ENCODE measurements at regions not wholly inside any gene's neighbourhood (a gene's known extent, or its start where the extent isn't known, plus 50 kb on each side); places are given as distances from the start of the nearest gene placed in this dataset.
"Not testable (repeated sequence)": the region's sequence is repeated elsewhere in the genome, so short reads cannot be mapped to it uniquely, and the experiment has no call there.

DNA sequence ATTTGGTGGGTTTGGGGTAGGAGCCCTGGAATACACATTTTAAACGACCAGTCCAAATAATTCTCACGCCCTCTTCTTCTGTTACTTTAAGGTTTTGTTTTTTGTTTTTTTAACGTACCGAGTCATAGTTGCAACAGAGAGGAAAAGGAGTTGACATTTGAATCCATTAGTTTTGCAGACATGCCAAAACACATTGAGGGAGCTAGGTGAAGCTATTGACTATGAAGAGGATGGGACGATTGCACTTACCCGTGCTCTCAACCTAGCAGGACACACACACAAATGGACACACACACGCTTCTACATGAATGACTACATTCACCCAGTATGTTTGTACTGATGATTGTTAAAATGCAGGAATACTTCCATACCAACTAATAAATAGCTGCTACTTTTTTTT is 54.3 kb upstream of the CIT start:
- ChIA-PET POLR2A (no interaction called here), CTCF (interaction anchor here (0.9 kb wide), 1 partner anchor 37 kb away, joined by 4 read pairs; no protein-coding TSS in a partner anchor)
- no peaks in the 10 kb centered on the region for H3K9me3 Mint-ChIP-seq
- intact Hi-C loops (cut with micrococcal nuclease), result no loop called here
- H3K36me3 Mint-ChIP-seq (ENCODE audit: low read depth), result no peaks in the 10 kb centered on the region
- H3K27me3 Mint-ChIP-seq, result no peaks in the 10 kb centered on the region
- no peak overlapping the region for H3K27ac Mint-ChIP-seq
- no peaks in the 10 kb centered on the region for H3K4me1 Mint-ChIP-seq (ENCODE audit: low read depth)
- DNase-seq (no peak), ATAC-seq (no peak)
- TF ChIP-seq, protein P1, sequence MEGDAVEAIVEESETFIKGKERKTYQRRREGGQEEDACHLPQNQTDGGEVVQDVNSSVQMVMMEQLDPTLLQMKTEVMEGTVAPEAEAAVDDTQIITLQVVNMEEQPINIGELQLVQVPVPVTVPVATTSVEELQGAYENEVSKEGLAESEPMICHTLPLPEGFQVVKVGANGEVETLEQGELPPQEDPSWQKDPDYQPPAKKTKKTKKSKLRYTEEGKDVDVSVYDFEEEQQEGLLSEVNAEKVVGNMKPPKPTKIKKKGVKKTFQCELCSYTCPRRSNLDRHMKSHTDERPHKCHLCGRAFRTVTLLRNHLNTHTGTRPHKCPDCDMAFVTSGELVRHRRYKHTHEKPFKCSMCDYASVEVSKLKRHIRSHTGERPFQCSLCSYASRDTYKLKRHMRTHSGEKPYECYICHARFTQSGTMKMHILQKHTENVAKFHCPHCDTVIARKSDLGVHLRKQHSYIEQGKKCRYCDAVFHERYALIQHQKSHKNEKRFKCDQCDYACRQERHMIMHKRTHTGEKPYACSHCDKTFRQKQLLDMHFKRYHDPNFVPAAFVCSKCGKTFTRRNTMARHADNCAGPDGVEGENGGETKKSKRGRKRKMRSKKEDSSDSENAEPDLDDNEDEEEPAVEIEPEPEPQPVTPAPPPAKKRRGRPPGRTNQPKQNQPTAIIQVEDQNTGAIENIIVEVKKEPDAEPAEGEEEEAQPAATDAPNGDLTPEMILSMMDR (IDR thresholded peaks at IDR 0.05), result no peak
- H3K4me3 Mint-ChIP-seq, result no peak overlapping the region

DNA sequence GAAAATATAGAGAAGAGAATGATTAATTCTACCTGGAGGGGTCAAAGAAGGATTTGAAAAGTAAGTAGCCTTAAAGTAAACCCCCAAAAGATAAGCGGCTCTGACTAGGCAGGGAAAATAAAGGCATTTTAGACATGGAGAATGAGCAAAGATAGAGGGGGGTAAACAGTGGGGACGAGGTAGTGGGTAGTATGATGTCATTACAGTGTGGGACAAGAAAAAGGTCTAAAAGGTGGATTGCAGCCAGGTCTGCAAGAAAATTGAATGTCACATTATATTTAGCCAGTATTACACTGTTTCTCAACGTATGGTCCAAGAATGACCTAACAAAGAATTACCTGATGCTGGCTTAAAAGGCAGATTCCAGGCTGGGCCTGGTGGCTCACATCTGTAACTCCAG is 55.8 kb upstream of the CIT start:
- H3K36me3 Mint-ChIP-seq (ENCODE audit: low read depth), result no peaks in the 10 kb centered on the region
- no peaks in the 10 kb centered on the region for H3K4me1 Mint-ChIP-seq (ENCODE audit: low read depth)
- ChIA-PET POLR2A (no interaction called here), CTCF (no interaction called here)
- no peaks in the 10 kb centered on the region for H3K27me3 Mint-ChIP-seq
- DNase-seq, result no peak
- intact Hi-C loops (cut with micrococcal nuclease), result no loop called here
- H3K4me3 Mint-ChIP-seq, result no peak overlapping the region
- TF ChIP-seq, protein P1 (IDR thresholded peaks at IDR 0.05), result no peak
- ATAC-seq, result no peak
- H3K9me3 Mint-ChIP-seq, result no peaks in the 10 kb centered on the region
- H3K27ac Mint-ChIP-seq, result no peak overlapping the region

DNA sequence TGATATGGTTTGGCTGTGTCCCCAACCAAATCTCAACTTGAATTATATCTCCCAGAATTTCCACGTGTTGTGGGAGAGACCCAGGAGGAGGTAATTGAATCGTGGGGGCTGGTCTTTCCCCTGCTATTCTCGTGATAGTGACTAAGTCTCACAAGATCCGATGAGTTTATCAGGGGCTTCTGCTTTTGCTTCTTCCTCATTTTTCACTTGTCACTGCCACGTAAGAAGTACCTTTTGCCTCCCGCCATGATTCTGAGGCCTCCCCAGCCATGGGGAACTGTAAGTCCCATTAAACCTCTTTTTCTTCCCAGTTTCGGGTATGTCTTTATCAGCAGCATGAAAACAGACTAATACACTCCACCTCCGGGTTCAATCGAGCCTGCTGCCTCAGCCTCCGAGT is 54.3 kb upstream of the BICDL1 start:
- H3K27me3 Mint-ChIP-seq; intact Hi-C loops (cut with micrococcal nuclease); H3K27ac Mint-ChIP-seq; H3K4me1 Mint-ChIP-seq (ENCODE audit: low read depth); DNase-seq; H3K36me3 Mint-ChIP-seq (ENCODE audit: low read depth); H3K9me3 Mint-ChIP-seq; H3K4me3 Mint-ChIP-seq; ATAC-seq: not testable (repeated sequence)
- ChIA-PET POLR2A (interaction anchor here (0.8 kb wide), 1 partner anchor 9 kb away, joined by 3 read pairs; no protein-coding TSS in a partner anchor), CTCF (interaction anchor here (1.0 kb wide), 1 partner anchor 15 kb away, joined by 3 read pairs; no protein-coding TSS in a partner anchor)

DNA sequence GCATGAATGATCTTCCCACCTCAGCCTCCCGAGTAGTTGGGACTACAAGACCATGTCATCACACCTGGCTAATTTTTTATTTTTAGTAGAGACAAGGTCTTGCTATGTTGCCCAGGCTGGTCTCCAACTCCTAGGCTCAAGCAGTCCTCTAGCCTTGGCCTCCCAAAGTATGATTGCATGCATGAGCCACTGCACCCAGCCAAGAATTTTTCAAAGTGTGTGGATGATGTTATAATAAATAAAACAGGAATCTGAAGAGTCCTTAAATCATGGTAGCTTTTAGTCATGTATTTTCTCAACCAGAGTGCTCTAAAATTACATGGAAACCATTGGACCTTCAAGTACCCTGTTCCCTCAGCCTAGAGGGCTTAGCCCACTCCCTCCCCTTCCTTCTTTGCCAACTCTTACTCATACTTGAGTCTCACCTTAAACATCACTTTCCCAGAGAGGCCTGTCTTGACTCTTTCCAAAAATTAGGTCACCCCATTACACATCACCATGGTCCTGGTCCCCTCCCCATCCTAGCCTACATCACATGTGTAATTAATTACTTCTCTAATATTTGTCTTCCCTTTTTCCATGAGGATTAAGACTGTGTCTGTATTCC is 52.2 kb upstream of the BICDL1 start:
- no peak overlapping the region for H3K4me3 Mint-ChIP-seq
- H3K27me3 Mint-ChIP-seq, result peaks cover 2% of the 10 kb centered on the region
- CTCF ChIA-PET, result no interaction called here
- no peaks in the 10 kb centered on the region for H3K36me3 Mint-ChIP-seq (ENCODE audit: low read depth)
- H3K27ac Mint-ChIP-seq, result no peak overlapping the region
- intact Hi-C loops (cut with micrococcal nuclease), result no loop called here
- no peaks in the 10 kb centered on the region for H3K9me3 Mint-ChIP-seq
- DNase-seq (no peak), ATAC-seq (no peak)
- no peaks in the 10 kb centered on the region for H3K4me1 Mint-ChIP-seq (ENCODE audit: low read depth)
- POLR2A ChIA-PET, result no interaction called here
- TF ChIP-seq, protein P1 (IDR thresholded peaks at IDR 0.05), result no peak

DNA sequence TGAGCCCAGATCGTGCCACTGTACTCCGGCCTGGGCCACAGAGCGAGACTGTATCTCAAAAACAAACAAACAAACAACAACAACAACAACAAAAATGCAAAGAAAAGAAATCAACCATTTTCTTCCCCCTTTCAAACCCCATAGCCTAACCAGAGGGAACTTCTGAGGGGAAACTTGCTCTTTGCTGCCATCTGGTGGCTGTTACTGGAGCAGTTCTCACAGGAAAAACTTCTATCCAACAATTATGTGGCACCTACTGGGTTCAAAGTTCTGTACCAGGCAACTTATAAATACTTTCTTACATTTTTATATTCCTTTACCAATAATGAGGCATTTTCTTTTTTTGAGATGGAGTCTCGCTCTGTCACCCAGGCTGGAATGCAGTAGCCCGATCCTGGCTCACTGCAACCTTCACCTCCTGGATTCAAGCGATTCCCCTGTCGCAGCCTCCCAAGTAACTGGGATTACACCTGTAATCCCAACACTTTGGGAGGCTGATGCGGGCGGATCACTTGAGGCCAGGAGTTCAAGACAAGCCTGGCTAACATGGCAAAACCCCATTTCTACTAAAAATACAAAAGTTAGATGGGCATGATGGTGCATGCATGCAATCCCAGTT is 50.9 kb upstream of the BICDL1 start:
- peak; percentile 78 for ATAC-seq
- peaks cover 5% of the 10 kb centered on the region for H3K27me3 Mint-ChIP-seq
- H3K4me1 Mint-ChIP-seq (ENCODE audit: low read depth), result no peaks in the 10 kb centered on the region

More for the DNA sequence above, 50.9 kb upstream of the BICDL1 start:
- intact Hi-C loops (cut with micrococcal nuclease), result no loop called here
- POLR2A ChIA-PET, result no interaction called here
- no peaks in the 10 kb centered on the region for H3K36me3 Mint-ChIP-seq (ENCODE audit: low read depth)
- TF ChIP-seq, protein P1 (IDR thresholded peaks at IDR 0.05), result peak; percentile 78
- H3K9me3 Mint-ChIP-seq, result no peaks in the 10 kb centered on the region
- no peak overlapping the region for H3K4me3 Mint-ChIP-seq
- H3K27ac Mint-ChIP-seq, result no peak overlapping the region
- CTCF ChIA-PET, result no interaction called here
- DNase-seq, result peak; percentile 80
